GM18511 (cell line): ENCODE measurements at regions not wholly inside any gene's neighbourhood (a gene's known extent, or its start where the extent isn't known, plus 50 kb on each side); places are given as distances from the start of the nearest gene placed in this dataset.
A peak's percentile ranks its signal among the peaks of the same experiment; 100 is the strongest.
"Not testable (repeated sequence)": the region's sequence is repeated elsewhere in the genome, so short reads cannot be mapped to it uniquely, and the experiment has no call there.

Experiments used
- ATAC-seq: cut with Tn5 transposase; IDR thresholded peaks from one replicate; pipeline ENCODE4 v1.9.1; 2021; ENCODE audit warnings: mild to moderate bottlenecking, moderate library complexity; ENCODE audit not compliant: unreplicated experiment

GRCh38 chr4:119437515-119437914, 115.6 kb upstream of the FABP2 start:
- not testable (repeated sequence) for ATAC-seq

DNA sequence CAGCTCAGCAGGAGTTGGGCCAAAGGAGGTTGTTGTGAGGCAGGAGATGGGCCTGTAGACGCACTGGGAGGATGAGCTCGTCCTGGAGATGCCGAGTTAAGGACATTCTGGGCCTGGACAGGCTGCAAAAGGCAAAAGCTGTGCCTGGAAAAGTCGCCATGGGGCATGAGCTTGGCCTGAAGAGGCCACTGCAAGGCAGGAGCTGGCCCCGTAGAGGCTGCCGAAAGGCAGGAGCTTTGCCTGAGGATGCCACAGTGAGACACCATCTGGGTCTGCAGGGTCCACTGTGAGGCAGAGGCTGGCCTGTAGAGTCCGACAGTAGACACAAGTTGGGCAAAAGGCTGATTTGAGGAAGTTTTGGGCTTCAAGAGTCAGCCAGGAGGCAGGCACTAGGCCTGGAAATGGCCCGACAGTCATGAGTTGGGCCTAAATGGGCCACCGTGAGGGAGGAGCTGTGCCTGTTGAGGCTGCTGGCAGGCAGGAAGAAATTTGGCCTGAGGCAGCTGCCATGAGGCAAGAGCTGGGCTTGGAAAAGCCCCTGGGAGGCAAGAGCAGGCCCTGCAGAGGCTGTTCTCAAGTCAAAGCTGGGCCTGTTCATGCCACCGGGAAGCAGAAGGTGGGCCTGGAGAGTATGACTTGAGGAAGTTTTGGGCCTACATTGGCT, 86.8 kb upstream of the FABP2 start:
- ATAC-seq, result not testable (repeated sequence)

GRCh38 chr4:119406721-119407460, 85.0 kb upstream of the FABP2 start:
- ATAC-seq, result not testable (repeated sequence)

GRCh38 chr4:119406041-119406440, 84.1 kb upstream of the FABP2 start:
- not testable (repeated sequence) for ATAC-seq

- peak; percentile 96 for ATAC-seq
Observed at GRCh38 chr4:119402322-119403308, 80.7 kb upstream of the FABP2 start.

DNA sequence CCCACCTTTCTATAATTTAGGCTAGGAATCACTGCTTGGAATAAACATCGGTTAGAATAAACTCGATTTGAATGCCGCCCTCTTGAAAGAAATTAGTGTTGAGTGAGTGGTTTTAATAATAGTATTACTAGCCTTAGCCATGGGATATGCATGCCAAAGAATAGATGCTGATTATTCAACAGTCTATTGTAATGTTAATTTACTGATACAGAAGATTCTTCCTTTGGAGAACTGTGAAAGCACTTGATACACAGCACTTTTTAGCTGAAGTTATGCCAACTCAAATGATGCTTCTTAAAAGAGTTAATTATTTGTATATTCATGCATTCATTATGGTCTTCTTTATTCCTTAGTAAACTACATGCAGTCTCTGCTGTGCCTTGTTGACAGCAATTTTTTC, 73.8 kb upstream of the FABP2 start:
- not testable (repeated sequence) for ATAC-seq

- ATAC-seq, result no peak
Observed at GRCh38 chr4:119394826-119395225, 72.9 kb upstream of the FABP2 start.

DNA sequence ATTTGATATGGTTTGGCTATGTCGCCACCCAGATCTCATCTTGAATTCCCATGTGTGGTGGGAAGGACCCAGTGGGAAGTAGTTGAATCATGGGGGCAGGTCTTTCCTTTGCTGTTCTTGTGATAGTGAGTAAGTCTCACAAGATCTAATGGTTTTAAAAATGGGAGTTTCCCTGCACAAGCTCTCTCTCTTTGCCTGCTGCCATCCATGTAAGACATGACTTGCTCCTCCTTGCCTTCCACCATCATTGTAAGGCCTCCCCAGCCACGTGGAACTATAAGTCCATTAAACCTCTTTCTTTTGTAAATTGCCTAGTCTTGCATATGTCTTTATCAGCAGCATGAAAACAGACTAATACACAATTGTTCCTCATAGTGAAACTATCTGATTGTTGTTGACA, 66.9 kb upstream of the FABP2 start:
- not testable (repeated sequence) for ATAC-seq

GRCh38 chr4:119374616-119375015, 52.7 kb upstream of the FABP2 start:
- not testable (repeated sequence) for ATAC-seq

GRCh38 chr4:119372316-119373062, 50.6 kb upstream of the FABP2 start:
- not testable (repeated sequence) for ATAC-seq
